GM12874 (cell line): ENCODE measurements at regions not wholly inside any gene's neighbourhood (a gene's known extent, or its start where the extent isn't known, plus 50 kb on each side); places are given as distances from the start of the nearest gene placed in this dataset.

Source experiments
- CTCF ChIP-seq: IDR thresholded peaks from 2 replicates; pipeline ENCODE4 v1.5.1; 2011; ENCODE audit warnings: low read depth, mild to moderate bottlenecking, control low read depth, low read length, moderate library complexity; ENCODE audit not compliant: insufficient read depth

- no peak for TF ChIP-seq CTCF
Measured at GRCh38 chr6:148110925-148111324, 231.7 kb upstream of the SASH1 start.

- no peak for TF ChIP-seq CTCF
Measured at GRCh38 chr6:148112851-148113319, 229.8 kb upstream of the SASH1 start.

GRCh38 chr6:148116001-148116400 lies 226.6 kb upstream of the SASH1 start:
- no peak for TF ChIP-seq CTCF

GRCh38 chr6:148118244-148118643 lies 224.4 kb upstream of the SASH1 start:
- no peak for TF ChIP-seq CTCF

GRCh38 chr6:148128014-148128730 lies 214.5 kb upstream of the SASH1 start:
- TF ChIP-seq CTCF, result no peak

GRCh38 chr6:148134592-148134991 lies 208.0 kb upstream of the SASH1 start:
- TF ChIP-seq CTCF, result no peak

- TF ChIP-seq CTCF, result no peak
Measured at GRCh38 chr6:148136586-148136985, 206.1 kb upstream of the SASH1 start.
